HG03571 (cell line): ENCODE measurements at regions not wholly inside any gene's neighbourhood (a gene's known extent, or its start where the extent isn't known, plus 50 kb on each side); places are given as distances from the start of the nearest gene placed in this dataset.
"Not testable (repeated sequence)": the region's sequence is repeated elsewhere in the genome, so short reads cannot be mapped to it uniquely, and the experiment has no call there.

Experiments used
- ATAC-seq: cut with Tn5 transposase; IDR thresholded peaks from one replicate; pipeline ENCODE4 v1.9.1; 2021; ENCODE audit not compliant: unreplicated experiment

- no peak for ATAC-seq
Measured at GRCh38 chr2:34785206-34785785, 1186.2 kb upstream of the FAM98A start.

DNA sequence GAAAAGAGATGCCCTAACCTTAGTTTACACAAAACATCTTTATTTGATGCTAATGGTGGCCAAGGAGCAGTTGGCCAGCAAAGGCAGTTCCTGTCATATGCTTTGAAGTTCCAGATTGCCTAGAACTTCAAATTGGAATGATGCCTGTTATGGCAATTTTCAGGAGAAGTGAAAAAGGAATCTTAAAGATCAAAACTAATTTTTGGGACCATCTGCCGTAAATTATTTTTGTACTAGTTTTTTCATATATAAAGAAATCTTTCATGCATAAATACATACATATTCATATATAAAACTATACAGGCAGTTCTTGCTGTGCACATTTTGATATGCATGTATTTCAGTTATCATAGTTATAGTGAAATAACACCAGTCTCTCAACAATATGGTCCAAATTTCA, 1185.6 kb upstream of the FAM98A start:
- ATAC-seq: no peak

DNA sequence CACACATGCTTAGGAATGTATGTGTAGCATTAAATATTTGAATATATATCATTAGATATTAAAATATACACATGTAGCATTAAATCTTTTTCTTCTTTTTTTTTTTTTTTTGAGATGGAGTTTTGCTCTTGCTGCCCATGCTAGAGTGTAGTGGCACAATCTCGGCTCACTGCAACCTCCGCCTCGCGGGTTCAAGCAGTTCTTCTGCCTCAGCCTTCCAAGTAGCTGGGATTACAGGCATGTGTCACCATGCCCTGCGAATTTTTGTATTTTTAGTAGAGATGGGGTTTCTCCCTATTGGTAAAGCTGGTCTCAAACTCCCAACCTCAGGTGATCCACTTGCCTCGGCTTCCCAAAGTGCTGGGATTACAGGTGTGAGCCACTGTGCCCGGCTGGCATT, 1151.6 kb upstream of the FAM98A start:
- not testable (repeated sequence) for ATAC-seq

DNA sequence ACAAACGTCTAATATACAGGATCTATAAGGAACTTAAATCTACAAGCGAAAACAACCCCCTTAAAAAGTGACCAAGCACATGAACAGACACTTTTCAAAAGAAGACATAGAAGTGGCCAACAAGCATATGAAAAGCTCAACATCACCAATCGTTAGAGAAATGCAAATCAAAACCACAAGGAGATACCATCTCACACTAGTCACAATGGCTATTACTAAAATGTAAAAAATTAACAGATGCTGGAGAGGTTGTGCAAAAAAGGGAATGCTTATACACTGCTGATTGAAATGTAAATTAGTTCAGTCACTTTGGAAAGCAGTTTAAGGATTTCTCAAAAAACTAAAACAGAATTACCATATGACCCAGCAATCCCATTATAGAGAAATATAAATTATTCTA, 1148.5 kb upstream of the FAM98A start:
- ATAC-seq: no peak

DNA sequence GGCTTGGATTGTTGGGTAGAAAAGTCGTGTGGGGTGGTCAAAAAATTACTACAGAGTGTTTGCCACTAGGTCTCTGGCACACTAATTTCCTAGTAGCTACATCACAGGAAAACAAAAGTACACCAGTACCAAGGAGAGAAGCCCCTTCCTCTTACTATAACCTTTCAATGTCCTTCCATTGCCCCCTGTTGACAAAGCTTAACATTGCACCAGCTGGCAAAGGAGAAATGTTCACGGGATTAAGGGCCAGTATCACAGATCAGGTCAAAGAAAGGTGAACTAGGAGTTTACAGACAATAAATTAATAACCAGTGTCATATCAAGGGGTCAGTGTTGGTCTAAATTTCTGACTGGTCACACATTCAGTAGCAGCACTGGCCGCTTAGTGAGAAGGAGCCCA, 1139.6 kb upstream of the FAM98A start:
- no peak for ATAC-seq

DNA sequence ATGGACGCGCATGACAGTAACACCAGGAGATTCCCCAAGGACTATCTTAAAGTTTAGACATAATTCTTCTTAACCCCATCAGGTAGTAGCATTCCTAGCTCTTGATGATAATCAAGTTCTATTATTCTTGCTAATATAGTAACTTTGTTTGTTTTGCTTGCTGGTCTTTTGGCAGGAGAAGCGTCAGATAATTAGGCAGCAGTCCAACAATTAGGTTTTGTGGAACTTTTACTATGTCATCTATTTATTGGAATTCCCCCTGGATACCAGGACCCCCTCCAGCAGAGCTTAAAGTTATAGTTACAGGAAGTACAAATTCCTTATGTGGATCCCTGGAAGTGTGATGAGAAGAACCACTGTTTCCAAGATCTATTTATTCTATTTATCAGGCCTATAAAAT, 1138.0 kb upstream of the FAM98A start:
- no peak for ATAC-seq

- ATAC-seq: no peak
Measured at GRCh38 chr2:34736482-34736881, 1137.4 kb upstream of the FAM98A start.

GRCh38 chr2:34734662-34735061, 1135.6 kb upstream of the FAM98A start:
- ATAC-seq: no peak

DNA sequence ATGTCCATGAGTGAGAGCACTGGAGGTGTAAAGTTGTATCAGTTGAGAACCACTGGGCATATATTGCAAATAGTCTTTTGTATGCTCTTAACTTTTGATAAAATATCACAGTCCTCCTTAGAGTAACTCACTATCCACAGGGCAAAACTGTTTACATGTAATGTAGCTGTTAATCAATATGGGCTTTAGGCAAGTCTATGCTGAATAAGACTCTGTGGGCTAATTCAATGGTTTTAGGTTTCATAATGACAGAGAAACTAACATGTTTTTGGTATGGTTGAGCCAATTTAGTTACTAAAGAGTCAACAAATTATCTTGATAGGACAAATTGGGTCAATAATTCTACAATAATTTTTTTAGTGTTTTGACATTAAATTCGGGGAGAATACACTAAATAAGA, 1134.9 kb upstream of the FAM98A start:
- ATAC-seq: no peak

DNA sequence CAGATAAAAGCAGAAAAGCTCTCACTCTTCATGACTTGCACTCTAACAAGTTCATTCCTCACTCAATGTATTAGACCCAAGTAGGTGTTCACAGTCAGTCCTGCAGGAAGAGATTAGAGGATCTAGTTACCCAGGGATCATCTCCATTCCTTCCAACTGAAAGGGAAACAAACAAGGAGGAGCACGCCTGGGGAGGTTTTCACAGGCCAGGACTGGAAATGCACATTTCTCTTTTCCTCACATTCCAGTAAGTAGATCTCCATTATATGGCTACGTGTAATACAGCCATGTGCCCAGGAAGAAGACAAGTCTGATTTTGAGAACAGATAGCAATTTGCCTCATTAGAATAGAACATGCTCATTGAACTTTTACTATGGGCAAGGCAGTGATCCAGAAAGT, 1132.2 kb upstream of the FAM98A start:
- no peak for ATAC-seq

GRCh38 chr2:34729845-34730244, 1130.7 kb upstream of the FAM98A start:
- no peak for ATAC-seq

- no peak for ATAC-seq
Measured at GRCh38 chr2:34724107-34724506, 1125.0 kb upstream of the FAM98A start.

DNA sequence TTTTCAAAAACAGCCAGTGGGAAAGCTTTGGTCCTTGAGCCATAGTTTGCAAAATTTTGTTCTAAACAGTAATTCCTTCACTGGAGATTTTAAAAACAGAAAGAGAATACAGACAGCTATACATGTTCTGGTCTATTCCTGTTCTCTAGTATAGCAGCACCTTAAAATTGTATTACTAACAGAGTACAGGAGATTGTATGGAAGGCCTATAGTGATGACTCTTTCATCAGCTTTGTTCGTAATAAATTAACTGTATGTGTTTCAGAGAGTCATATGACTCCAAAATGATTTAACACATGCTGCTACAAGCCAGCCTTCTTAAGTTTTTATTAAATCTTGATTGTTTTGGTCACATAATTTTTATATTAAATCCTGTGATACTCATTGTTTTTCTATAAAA, 1124.6 kb upstream of the FAM98A start:
- no peak for ATAC-seq

- ATAC-seq: no peak
Measured at GRCh38 chr2:34719206-34719605, 1120.1 kb upstream of the FAM98A start.

GRCh38 chr2:34705551-34706247, 1106.6 kb upstream of the FAM98A start:
- ATAC-seq: peak; percentile 90

DNA sequence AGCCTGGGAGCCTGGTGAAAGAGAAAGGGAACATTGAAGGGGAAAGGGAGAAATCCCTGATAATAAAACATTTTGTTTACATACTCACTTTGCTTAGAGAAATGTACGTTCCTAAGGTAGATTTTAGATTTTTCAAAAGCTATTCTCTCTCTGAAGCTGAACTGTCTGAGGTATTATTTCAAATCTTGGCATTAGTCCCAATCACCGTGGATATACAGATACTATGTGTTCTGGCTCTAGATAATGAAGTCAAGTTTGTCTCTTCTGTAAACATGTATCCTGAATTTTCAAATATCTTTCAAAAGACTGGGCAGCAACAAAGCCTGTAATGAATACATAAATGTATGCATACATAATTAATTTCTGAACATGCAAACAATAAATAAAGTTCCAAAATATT, 1104.2 kb upstream of the FAM98A start:
- no peak for ATAC-seq

DNA sequence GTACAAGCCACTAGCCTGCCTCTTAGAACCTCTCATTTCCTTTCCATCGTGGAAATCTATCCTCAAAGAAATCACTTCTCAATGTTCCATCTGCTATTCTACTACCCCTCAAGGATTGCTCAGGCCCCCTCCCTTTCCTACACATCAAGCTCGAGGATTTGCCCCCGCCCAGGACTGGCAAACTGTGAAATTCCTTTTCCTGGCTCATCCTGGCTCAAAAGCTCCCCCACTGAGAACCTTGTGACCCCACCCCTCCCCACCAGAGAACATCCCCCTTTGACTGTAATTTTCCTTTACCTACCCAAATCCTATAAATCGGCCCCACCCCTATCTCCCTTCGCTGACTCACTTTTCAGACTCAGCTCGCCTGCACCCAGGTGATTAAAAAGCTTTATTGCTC, 1103.3 kb upstream of the FAM98A start:
- not testable (repeated sequence) for ATAC-seq

GRCh38 chr2:34677591-34677990, 1078.5 kb upstream of the FAM98A start:
- ATAC-seq: not testable (repeated sequence)

GRCh38 chr2:34677119-34677531, 1078.0 kb upstream of the FAM98A start:
- ATAC-seq: not testable (repeated sequence)

DNA sequence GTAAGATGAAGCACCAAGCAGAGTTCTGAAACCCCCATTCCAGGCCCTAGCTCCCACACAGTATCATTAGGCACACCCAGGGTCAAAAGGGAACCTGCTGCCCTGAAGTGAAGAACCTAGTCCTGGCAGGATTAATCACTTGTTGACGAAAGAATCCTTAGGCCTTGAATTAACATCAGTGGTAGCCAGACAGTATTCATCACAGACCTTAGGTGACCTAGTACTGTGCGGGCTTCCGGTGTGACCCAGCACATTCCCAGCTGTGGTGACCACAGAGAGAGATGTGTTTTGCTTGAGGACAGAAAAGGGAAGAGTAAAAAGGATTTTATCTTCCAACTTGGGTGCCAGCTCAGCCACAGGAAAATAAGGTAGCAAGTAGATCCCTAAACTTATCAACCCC, 1071.4 kb upstream of the FAM98A start:
- ATAC-seq: no peak

DNA sequence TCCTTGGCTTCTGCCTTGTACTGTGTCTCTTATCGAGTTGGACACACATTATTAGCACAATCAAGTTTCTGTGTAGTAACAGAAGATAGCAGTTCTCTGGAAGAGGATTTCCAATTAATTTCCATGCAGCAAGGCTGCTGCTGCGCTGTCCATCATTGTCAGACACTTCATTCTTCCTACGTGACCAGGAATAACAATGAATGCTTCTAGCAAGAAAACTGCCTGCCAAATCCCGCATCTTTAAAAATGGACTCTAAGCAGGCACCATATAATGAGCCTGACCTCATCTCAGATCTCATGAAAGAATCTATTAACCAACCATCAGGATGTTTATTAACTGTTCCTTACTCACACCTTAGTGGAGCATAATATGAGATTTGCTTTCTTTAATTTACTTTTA, 1067.7 kb upstream of the FAM98A start:
- no peak for ATAC-seq

DNA sequence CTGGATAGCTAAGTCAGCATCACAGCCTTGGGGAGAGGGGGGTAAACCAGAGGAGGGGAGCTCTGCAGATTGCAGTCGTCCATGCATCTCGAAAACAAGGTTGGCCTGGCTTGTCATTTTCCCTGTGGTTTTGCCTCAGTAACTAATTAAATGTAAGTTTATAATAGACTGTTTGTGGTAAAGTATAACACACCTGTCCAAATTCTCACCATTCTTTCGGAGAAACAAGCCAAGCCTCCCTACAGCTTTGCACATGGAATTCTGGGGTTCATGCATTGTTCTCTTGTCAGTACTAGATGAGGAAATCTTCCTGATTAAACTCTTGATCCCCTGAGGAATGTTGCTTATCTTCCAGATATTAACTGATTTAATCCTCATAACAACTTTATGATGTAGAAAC, 1065.2 kb upstream of the FAM98A start:
- no peak for ATAC-seq

- ATAC-seq: no peak
Measured at GRCh38 chr2:34663314-34663713, 1064.2 kb upstream of the FAM98A start.
